ENCODE measurements at regions not wholly inside any gene's neighbourhood (a gene's known extent, or its start where the extent isn't known, plus 50 kb on each side); places are given as distances from the start of the nearest gene placed in this dataset.
A peak's percentile ranks its signal among the peaks of the same experiment; 100 is the strongest.

GRCh38 chr9:16265688-16266087 lies 604.8 kb downstream of the BNC2 start:
- Histone ChIP-seq H3K27ac (ENCODE audit: insufficient read depth, low read length) (no peak overlapping the region), H3K4me3 (replicated peaks in 1 of 4; ENCODE audit: control extremely low read depth in 1 of 4, insufficient read depth in 1 of 4, low read depth in 3 of 4, low read length in 4 of 4) (no peak overlapping the region), H3K79me2 (ENCODE audit: control insufficient read depth, insufficient read depth, low read length) (no peaks in the 10 kb centered on the region), H3K9me3 (ENCODE audit: control insufficient read depth, insufficient read depth, low read depth, low read length) (no peaks in the 10 kb centered on the region), H2AFZ (ENCODE audit: low read length) (no peak overlapping the region), H3K4me1 (ENCODE audit: control insufficient read depth, extremely low read depth, insufficient read depth, low read length) (peaks cover 5% of the 10 kb centered on the region), H3K4me2 (ENCODE audit: extremely low read depth, insufficient read depth, low read length) (no peak overlapping the region), H4K20me1 (ENCODE audit: control insufficient read depth, extremely low read depth, insufficient read depth, low read length) (no peaks in the 10 kb centered on the region), H3K27me3 (ENCODE audit: control insufficient read depth, insufficient read depth, low read length) (no peaks in the 10 kb centered on the region), H3K36me3 (ENCODE audit: control insufficient read depth, insufficient read depth, low read length) (no peaks in the 10 kb centered on the region), H3K9ac (ENCODE audit: insufficient read depth, low read length) (no peak overlapping the region)
- TF ChIP-seq CTCF (conservative IDR thresholded peaks at IDR 0.05 in 1 of 2, IDR thresholded peaks at IDR 0.05 in 1 of 2; ENCODE audit: low read depth in 1 of 2, low read length in 2 of 2) (no peak), EZH2 (IDR thresholded peaks at IDR 0.05; ENCODE audit: low read length, missing control alignments) (no peak)
- peak in 1 of 2 donors; percentile 22 for DNase-seq (ENCODE audit: low read depth in 2 of 2)

GRCh38 chr9:16266648-16267276 lies 603.7 kb downstream of the BNC2 start:
- TF ChIP-seq EZH2 (IDR thresholded peaks at IDR 0.05; ENCODE audit: low read length, missing control alignments) (no peak), CTCF (conservative IDR thresholded peaks at IDR 0.05 in 1 of 2, IDR thresholded peaks at IDR 0.05 in 1 of 2; ENCODE audit: low read depth in 1 of 2, low read length in 2 of 2) (peak; percentile 49 to 57)
- peak overlapping the region; percentile 36 to 55 (median 44) for H3K4me3 ChIP-seq (replicated peaks in 1 of 4; ENCODE audit: control extremely low read depth in 1 of 4, insufficient read depth in 1 of 4, low read depth in 3 of 4, low read length in 4 of 4)
- peak overlapping the region; percentile 60 for H3K4me2 ChIP-seq (ENCODE audit: extremely low read depth, insufficient read depth, low read length)
- no peak overlapping the region for H3K9ac ChIP-seq (ENCODE audit: insufficient read depth, low read length)
- H3K36me3 ChIP-seq (ENCODE audit: control insufficient read depth, insufficient read depth, low read length), result no peaks in the 10 kb centered on the region
- peak overlapping the region; percentile 64 for H3K27ac ChIP-seq (ENCODE audit: insufficient read depth, low read length)
- no peaks in the 10 kb centered on the region for H3K27me3 ChIP-seq (ENCODE audit: control insufficient read depth, insufficient read depth, low read length)
- H2AFZ ChIP-seq (ENCODE audit: low read length), result no peak overlapping the region
- no peaks in the 10 kb centered on the region for H3K9me3 ChIP-seq (ENCODE audit: control insufficient read depth, insufficient read depth, low read depth, low read length)
- DNase-seq (ENCODE audit: low read depth in 2 of 2), result no peak
- no peaks in the 10 kb centered on the region for H3K79me2 ChIP-seq (ENCODE audit: control insufficient read depth, insufficient read depth, low read length)
- no peaks in the 10 kb centered on the region for H4K20me1 ChIP-seq (ENCODE audit: control insufficient read depth, extremely low read depth, insufficient read depth, low read length)
- H3K4me1 ChIP-seq (ENCODE audit: control insufficient read depth, extremely low read depth, insufficient read depth, low read length), result peaks cover 5% of the 10 kb centered on the region

- H2AFZ ChIP-seq (ENCODE audit: low read length), result peak overlapping the region; percentile 60
- H3K27me3 ChIP-seq (ENCODE audit: control insufficient read depth, insufficient read depth, low read length), result no peaks in the 10 kb centered on the region
- H3K27ac ChIP-seq (ENCODE audit: insufficient read depth, low read length), result peak overlapping the region; percentile 64
Measured at GRCh38 chr9:16267281-16268066, 603.0 kb downstream of the BNC2 start.

More at GRCh38 chr9:16267281-16268066, 603.0 kb downstream of the BNC2 start:
- Histone ChIP-seq H3K79me2 (ENCODE audit: control insufficient read depth, insufficient read depth, low read length) (no peaks in the 10 kb centered on the region), H3K4me3 (replicated peaks in 1 of 4; ENCODE audit: control extremely low read depth in 1 of 4, insufficient read depth in 1 of 4, low read depth in 3 of 4, low read length in 4 of 4) (peak overlapping the region; percentile 36 to 55 (median 44)), H3K4me2 (ENCODE audit: extremely low read depth, insufficient read depth, low read length) (peak overlapping the region; percentile 60), H3K9ac (ENCODE audit: insufficient read depth, low read length) (peak overlapping the region; percentile 21), H3K9me3 (ENCODE audit: control insufficient read depth, insufficient read depth, low read depth, low read length) (no peaks in the 10 kb centered on the region), H3K4me1 (ENCODE audit: control insufficient read depth, extremely low read depth, insufficient read depth, low read length) (peaks cover 5% of the 10 kb centered on the region), H3K36me3 (ENCODE audit: control insufficient read depth, insufficient read depth, low read length) (no peaks in the 10 kb centered on the region), H4K20me1 (ENCODE audit: control insufficient read depth, extremely low read depth, insufficient read depth, low read length) (no peaks in the 10 kb centered on the region)
- TF ChIP-seq CTCF (conservative IDR thresholded peaks at IDR 0.05 in 1 of 2, IDR thresholded peaks at IDR 0.05 in 1 of 2; ENCODE audit: low read depth in 1 of 2, low read length in 2 of 2), result no peak
- no peak for TF ChIP-seq EZH2 (IDR thresholded peaks at IDR 0.05; ENCODE audit: low read length, missing control alignments)
- peak; percentile 54 to 76 for DNase-seq (ENCODE audit: low read depth in 2 of 2)

Measured in fibroblast of lung (primary cell).